Tibial artery (tissue), 4 donors: ENCODE measurements at regions not wholly inside any gene's neighbourhood (a gene's known extent, or its start where the extent isn't known, plus 50 kb on each side); places are given as distances from the start of the nearest gene placed in this dataset.

Source experiments
- DNase-seq, 2 donors: peaks; one replicate each; pipeline ENCODE4 v3.0.0-alpha.2; 2019
- H3K27ac ChIP-seq, 2 donors: fragments of 200-600 bp; sonication (generic) in 1 of 2; 1 replicate in 1 of 2; 2 replicates in 1 of 2; pipeline ENCODE4 v1.5.1; 2018 to 2019; ENCODE audit warnings: mild to moderate bottlenecking in 1 of 2
- H3K27me3 ChIP-seq, 2 donors: fragments of 200-600 bp; sonication (generic) in 1 of 2; one replicate each; pipeline versions ENCODE4 v1.5.1 to v1.6.0; 2016 to 2019
- H3K36me3 ChIP-seq, 3 donors: fragments of 200-600 bp; sonication (generic) in 2 of 3; one replicate each; pipeline ENCODE4 v1.5.1; 2016 to 2019; ENCODE audit warnings: mild to moderate bottlenecking in 2 of 3
- H3K4me1 ChIP-seq, 4 donors: fragments of 200-600 bp; sonication (generic) in 2 of 4; 1 replicate in 3 of 4; 2 replicates in 1 of 4; pipeline ENCODE4 v1.5.1; 2016 to 2019
- H3K4me3 ChIP-seq, 2 donors: fragments of 200-600 bp; sonication (generic) in 1 of 2; 1 replicate in 1 of 2; 2 replicates in 1 of 2; pipeline ENCODE4 v1.5.1; 2018 to 2019; ENCODE audit warnings: mild to moderate bottlenecking in 2 of 2
- H3K9me3 ChIP-seq, 3 donors: fragments of 200-600 bp; sonication (generic) in 1 of 3; one replicate each; pipeline ENCODE4 v1.5.1; 2016 to 2019
- CTCF ChIP-seq, 2 experiments: fragments of 200-600 bp in 1 of 2; fragments of 450-650 bp in 1 of 2; IDR thresholded peaks; one replicate each; pipeline ENCODE4 v1.5.1; 2017 to 2019; ENCODE audit warnings: antibody characterized with exemption in 2 of 2, mild to moderate bottlenecking in 1 of 2, moderate library complexity in 1 of 2
- intact Hi-C: fragments of 100-400 bp; cut with DNase I; formaldehyde crosslinking; loops from one replicate; pipeline ENCODE4 v1.15.0; 2023; ENCODE audit warnings: low total_unique reads

- intact Hi-C loops: no loop called here
- H3K4me3 ChIP-seq: no peak overlapping the region
- no peaks in the 10 kb centered on the region for H3K36me3 ChIP-seq
- H3K4me1 ChIP-seq: no peaks in the 10 kb centered on the region
- no peak for TF ChIP-seq CTCF (IDR thresholded peaks at IDR 0.05)
- DNase-seq: peak in 1 of 2 donors; percentile 48
- H3K27me3 ChIP-seq: no peaks in the 10 kb centered on the region
- H3K9me3 ChIP-seq: no peaks in the 10 kb centered on the region
- H3K27ac ChIP-seq: no peak overlapping the region
These were observed 515.1 kb downstream of the INSC start for GRCh38 chr11:15629690-15630321.

GRCh38 chr11:15630896-15631295, 516.2 kb downstream of the INSC start:
- H3K4me3 ChIP-seq: no peak overlapping the region
- no peaks in the 10 kb centered on the region for H3K9me3 ChIP-seq
- intact Hi-C loops: no loop called here
- H3K4me1 ChIP-seq: no peaks in the 10 kb centered on the region
- no peak overlapping the region for H3K27ac ChIP-seq
- H3K27me3 ChIP-seq: no peaks in the 10 kb centered on the region
- DNase-seq: no peak
- H3K36me3 ChIP-seq: no peaks in the 10 kb centered on the region
- no peak for TF ChIP-seq CTCF (IDR thresholded peaks at IDR 0.05)

- Histone ChIP-seq H3K27ac (no peak overlapping the region), H3K4me1 (no peaks in the 10 kb centered on the region), H3K36me3 (no peaks in the 10 kb centered on the region), H3K4me3 (no peak overlapping the region), H3K27me3 (no peaks in the 10 kb centered on the region), H3K9me3 (no peaks in the 10 kb centered on the region)
- intact Hi-C loops: no loop called here
- TF ChIP-seq CTCF (IDR thresholded peaks at IDR 0.05): no peak
- DNase-seq: no peak
These were observed 520.8 kb downstream of the INSC start for GRCh38 chr11:15635521-15635920.

GRCh38 chr11:15636521-15637089, 521.9 kb downstream of the INSC start:
- H3K4me1 ChIP-seq: no peaks in the 10 kb centered on the region
- no peaks in the 10 kb centered on the region for H3K9me3 ChIP-seq
- H3K36me3 ChIP-seq: no peaks in the 10 kb centered on the region
- H3K27ac ChIP-seq: no peak overlapping the region
- intact Hi-C loops: no loop called here
- TF ChIP-seq CTCF (IDR thresholded peaks at IDR 0.05): no peak
- no peak for DNase-seq
- no peak overlapping the region for H3K4me3 ChIP-seq
- H3K27me3 ChIP-seq: no peaks in the 10 kb centered on the region

- H3K4me3 ChIP-seq: no peak overlapping the region
- H3K9me3 ChIP-seq: no peaks in the 10 kb centered on the region
- DNase-seq: peak in 1 of 2 donors; percentile 43
- no peak overlapping the region for H3K27ac ChIP-seq
- intact Hi-C loops: no loop called here
- TF ChIP-seq CTCF (IDR thresholded peaks at IDR 0.05): no peak
- no peaks in the 10 kb centered on the region for H3K27me3 ChIP-seq
- no peaks in the 10 kb centered on the region for H3K4me1 ChIP-seq
- no peaks in the 10 kb centered on the region for H3K36me3 ChIP-seq
These were observed 523.7 kb downstream of the INSC start for GRCh38 chr11:15638386-15638787.
